H9 (cell line): ENCODE measurements at regions not wholly inside any gene's neighbourhood (a gene's known extent, or its start where the extent isn't known, plus 50 kb on each side); places are given as distances from the start of the nearest gene placed in this dataset.

Experiments used
- DNase-seq: peaks from one replicate; pipeline ENCODE4 v3.0.0-alpha.2; 2017
- H2AFZ ChIP-seq: one replicate; pipeline ENCODE4 v1.6.1; 2013; ENCODE audit warnings: mild to moderate bottlenecking, low read length, control low read depth, moderate library complexity
- H2AK5ac ChIP-seq: 2 replicates; pipeline ENCODE4 v1.6.1; 2013; ENCODE audit warnings: low read length, control low read depth, mixed read lengths; ENCODE audit not compliant: insufficient read length
- H2BK120ac ChIP-seq: one replicate; pipeline ENCODE4 v1.6.1; 2013; ENCODE audit warnings: low read depth, mild to moderate bottlenecking, low read length, control low read depth, inconsistent platforms; ENCODE audit not compliant: poor library complexity, severe bottlenecking
- H2BK12ac ChIP-seq: 2 replicates; pipeline ENCODE4 v1.6.1; 2013; ENCODE audit warnings: low read length, control low read depth, mixed read lengths, low read depth; ENCODE audit not compliant: insufficient read length
- H2BK15ac ChIP-seq: 2 replicates; pipeline ENCODE4 v1.6.1; 2013; ENCODE audit warnings: low read depth, low read length, control low read depth
- H2BK20ac ChIP-seq: one replicate; pipeline ENCODE4 v1.6.1; 2013; ENCODE audit warnings: low read depth, mild to moderate bottlenecking, low read length, control low read depth, inconsistent platforms; ENCODE audit not compliant: poor library complexity, severe bottlenecking
- H2BK5ac ChIP-seq: 2 replicates; pipeline ENCODE4 v1.6.1; 2013; ENCODE audit warnings: low read length, control low read depth, mixed read lengths; ENCODE audit not compliant: insufficient read length
- H3K14ac ChIP-seq: 2 replicates; pipeline ENCODE4 v1.6.1; 2013; ENCODE audit warnings: low read length, control low read depth; ENCODE audit not compliant: insufficient read depth
- H3K18ac ChIP-seq: 2 replicates; pipeline ENCODE4 v1.6.1; 2013; ENCODE audit warnings: low read depth, mild to moderate bottlenecking, mixed read lengths, low read length, control low read depth; ENCODE audit not compliant: insufficient read length
- H3K23ac ChIP-seq: 2 replicates; pipeline ENCODE4 v1.6.1; 2013; ENCODE audit warnings: low read length, control low read depth, mixed read lengths, low read depth; ENCODE audit not compliant: insufficient read length
- H3K23me2 ChIP-seq: 2 replicates; pipeline ENCODE4 v1.6.1; 2013; ENCODE audit warnings: low read depth, mild to moderate bottlenecking, mixed read lengths, low read length, control low read depth; ENCODE audit not compliant: insufficient read length, poor library complexity, severe bottlenecking
- H3K27ac ChIP-seq: 2 replicates; pipeline ENCODE4 v1.5.1; 2013; ENCODE audit warnings: low read length, control low read depth, mixed read lengths, low read depth; ENCODE audit not compliant: insufficient read length
- H3K27me3 ChIP-seq: 2 replicates; pipeline ENCODE4 v1.6.1; 2013; ENCODE audit warnings: low read length, control low read depth, inconsistent platforms; ENCODE audit not compliant: insufficient read depth
- H3K4ac ChIP-seq: 2 replicates; pipeline ENCODE4 v1.6.1; 2013; ENCODE audit warnings: low read depth, mild to moderate bottlenecking, control low read depth, inconsistent platforms, low read length, moderate library complexity
- H3K4me1 ChIP-seq: 2 replicates; pipeline ENCODE4 v1.6.1; 2013; ENCODE audit warnings: low read length, control low read depth, inconsistent platforms; ENCODE audit not compliant: insufficient read depth
- H3K4me2 ChIP-seq: 2 replicates; pipeline ENCODE4 v1.6.1; 2013; ENCODE audit warnings: low read length, control low read depth, mixed read lengths; ENCODE audit not compliant: insufficient read length, insufficient read depth
- H3K56ac ChIP-seq: 2 replicates; pipeline ENCODE4 v1.6.1; 2013; ENCODE audit warnings: low read depth, mild to moderate bottlenecking, mixed read lengths, low read length, control low read depth; ENCODE audit not compliant: insufficient read length
- H3K79me1 ChIP-seq: 2 replicates; pipeline ENCODE4 v1.6.1; 2013; ENCODE audit warnings: low read depth, mild to moderate bottlenecking, moderate library complexity, low read length, control low read depth, inconsistent platforms; ENCODE audit not compliant: insufficient read depth, poor library complexity, severe bottlenecking
- H3K79me2 ChIP-seq: 2 replicates; pipeline ENCODE4 v1.6.1; 2013; ENCODE audit warnings: low read length, control low read depth, inconsistent platforms; ENCODE audit not compliant: insufficient read depth
- H3K9ac ChIP-seq: 2 replicates; pipeline ENCODE4 v1.6.1; 2013; ENCODE audit warnings: low read length, control low read depth, mixed read lengths; ENCODE audit not compliant: insufficient read length; ENCODE audit errors: extremely low read depth
- H3K9me3 ChIP-seq: one replicate; pipeline ENCODE4 v1.6.1; 2013; ENCODE audit warnings: low read depth, low read length, inconsistent platforms; ENCODE audit not compliant: control insufficient read depth
- H3T11ph ChIP-seq: one replicate; pipeline ENCODE4 v1.6.1; 2013; ENCODE audit warnings: mild to moderate bottlenecking, low read length, control low read depth, inconsistent platforms
- H4K20me1 ChIP-seq: one replicate; pipeline ENCODE4 v1.6.1; 2013; ENCODE audit not compliant: control insufficient read depth, insufficient read length, insufficient read depth
- H4K5ac ChIP-seq: 2 replicates; pipeline ENCODE4 v1.6.1; 2013; ENCODE audit warnings: low read depth, mild to moderate bottlenecking, mixed read lengths, low read length, control low read depth; ENCODE audit not compliant: insufficient read length
- H4K8ac ChIP-seq: replicated peaks from 2 replicates; pipeline ENCODE4 v1.6.1; 2013; ENCODE audit warnings: low read length, control low read depth, mixed read lengths, low read depth; ENCODE audit not compliant: insufficient read length
- H4K91ac ChIP-seq: 2 replicates; pipeline ENCODE4 v1.6.1; 2013; ENCODE audit warnings: low read depth, mild to moderate bottlenecking, moderate library complexity, mixed read lengths, low read length, control low read depth; ENCODE audit not compliant: insufficient read length
- H3K27ac Mint-ChIP-seq, 3 experiments: 2 replicates in 2 of 3; 3 replicates in 1 of 3; pipeline ENCODE4 v1.8.0; 2020 to 2021; ENCODE audit warnings: mixed read lengths in 3 of 3, mild to moderate bottlenecking in 1 of 3, moderate library complexity in 1 of 3
- H3K27me3 Mint-ChIP-seq: 2 replicates; pipeline ENCODE4 v1.8.0; 2021; ENCODE audit warnings: low read depth, mild to moderate bottlenecking, moderate library complexity, mixed read lengths
- H3K36me3 Mint-ChIP-seq, 3 experiments: 2 replicates in 2 of 3; 3 replicates in 1 of 3; pipeline ENCODE4 v1.8.0; 2020 to 2021; ENCODE audit warnings: low read depth in 3 of 3, mixed read lengths in 3 of 3; ENCODE audit not compliant: insufficient read depth in 1 of 3
- H3K4me1 Mint-ChIP-seq, 2 experiments: 2 replicates each; pipeline ENCODE4 v1.8.0; 2020; ENCODE audit warnings: mixed read lengths in 2 of 2
- H3K4me3 Mint-ChIP-seq, 2 experiments: 2 replicates in 1 of 2; 3 replicates in 1 of 2; pipeline ENCODE4 v1.8.0; 2020 to 2021; ENCODE audit warnings: mild to moderate bottlenecking in 2 of 2, mixed read lengths in 2 of 2, moderate library complexity in 1 of 2
- H3K9me3 Mint-ChIP-seq, 2 experiments: 2 replicates in 1 of 2; 3 replicates in 1 of 2; pipeline ENCODE4 v1.8.0; 2020; ENCODE audit warnings: mild to moderate bottlenecking in 2 of 2, mixed read lengths in 2 of 2, moderate library complexity in 1 of 2
- WGBS: extraction: QIAGEN DNeasy Blood & Tissue Kit; methylation state at CpG from one replicate; pipeline ENCODE4 v1.1.7; 2013; ENCODE audit warnings: missing lambda C conversion rate, low lambda C conversion rate, mixed read lengths; ENCODE audit not compliant: insufficient read length; ENCODE audit errors: extremely low coverage; 5-methylcytosine and 5-hydroxymethylcytosine counted together
- TF ChIP-seq, protein P1 (sequence below): fragments of 200-600 bp; sonication (generic); conservative IDR thresholded peaks from 3 replicates; pipeline ENCODE4 v1.8.0; 2021; ENCODE audit warnings: antibody characterized with exemption, mild to moderate bottlenecking

GRCh38 chr12:30211743-30212142 lies 428.0 kb upstream of the TMTC1 start:
- whole genome bisulfite sequencing: no CpG with 5 or more reads among the region's 3 CpGs

More at GRCh38 chr12:30211743-30212142, 428.0 kb upstream of the TMTC1 start:
- Histone ChIP-seq H2AK5ac (no peak overlapping the region), H3K9ac (no peak overlapping the region), H3K23me2 (no peaks in the 10 kb centered on the region), H2BK12ac (no peak overlapping the region), H3K79me1 (no peaks in the 10 kb centered on the region), H2AFZ (no peak overlapping the region), H4K8ac (no peak overlapping the region), H3K9me3 (no peaks in the 10 kb centered on the region), H3K56ac (no peak overlapping the region), H4K91ac (no peak overlapping the region), H3T11ph (no peak overlapping the region), H3K4me2 (no peak overlapping the region), H3K79me2 (no peaks in the 10 kb centered on the region), H3K27me3 (no peaks in the 10 kb centered on the region), H2BK120ac (no peak overlapping the region), H3K27ac (no peak overlapping the region), H4K20me1 (no peaks in the 10 kb centered on the region), H3K23ac (no peak overlapping the region), H3K18ac (no peak overlapping the region), H2BK15ac (no peak overlapping the region), H4K5ac (no peak overlapping the region), H3K14ac (no peak overlapping the region), H3K4ac (no peak overlapping the region), H2BK20ac (no peak overlapping the region), H3K4me1 (no peaks in the 10 kb centered on the region), H2BK5ac (no peak overlapping the region)
- TF ChIP-seq, protein P1, sequence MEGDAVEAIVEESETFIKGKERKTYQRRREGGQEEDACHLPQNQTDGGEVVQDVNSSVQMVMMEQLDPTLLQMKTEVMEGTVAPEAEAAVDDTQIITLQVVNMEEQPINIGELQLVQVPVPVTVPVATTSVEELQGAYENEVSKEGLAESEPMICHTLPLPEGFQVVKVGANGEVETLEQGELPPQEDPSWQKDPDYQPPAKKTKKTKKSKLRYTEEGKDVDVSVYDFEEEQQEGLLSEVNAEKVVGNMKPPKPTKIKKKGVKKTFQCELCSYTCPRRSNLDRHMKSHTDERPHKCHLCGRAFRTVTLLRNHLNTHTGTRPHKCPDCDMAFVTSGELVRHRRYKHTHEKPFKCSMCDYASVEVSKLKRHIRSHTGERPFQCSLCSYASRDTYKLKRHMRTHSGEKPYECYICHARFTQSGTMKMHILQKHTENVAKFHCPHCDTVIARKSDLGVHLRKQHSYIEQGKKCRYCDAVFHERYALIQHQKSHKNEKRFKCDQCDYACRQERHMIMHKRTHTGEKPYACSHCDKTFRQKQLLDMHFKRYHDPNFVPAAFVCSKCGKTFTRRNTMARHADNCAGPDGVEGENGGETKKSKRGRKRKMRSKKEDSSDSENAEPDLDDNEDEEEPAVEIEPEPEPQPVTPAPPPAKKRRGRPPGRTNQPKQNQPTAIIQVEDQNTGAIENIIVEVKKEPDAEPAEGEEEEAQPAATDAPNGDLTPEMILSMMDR: no peak
- H3K4me3 Mint-ChIP-seq: no peak overlapping the region
- DNase-seq: no peak
- H3K27ac Mint-ChIP-seq: no peak overlapping the region
- peaks cover 5 to 8% of the 10 kb centered on the region in 2 experiments; a peak in 3 of 4 replicates for H3K4me1 Mint-ChIP-seq
- H3K9me3 Mint-ChIP-seq: no peaks in the 10 kb centered on the region
- no peaks in the 10 kb centered on the region; the same call in 1 of the 2 replicates for H3K27me3 Mint-ChIP-seq
- H3K36me3 Mint-ChIP-seq: no peaks in the 10 kb centered on the region; a peak in 1 of 7 replicates
